ENCODE measurements at regions not wholly inside any gene's neighbourhood (a gene's known extent, or its start where the extent isn't known, plus 50 kb on each side); places are given as distances from the start of the nearest gene placed in this dataset.
"Not testable (repeated sequence)": the region's sequence is repeated elsewhere in the genome, so short reads cannot be mapped to it uniquely, and the experiment has no call there.

GRCh38 chr11:87769661-87770060 lies 405.6 kb downstream of the RAB38 start:
- no peak for DNase-seq (ENCODE audit: low read depth in 2 of 2)

GRCh38 chr11:87767615-87768014 lies 407.6 kb downstream of the RAB38 start:
- DNase-seq (ENCODE audit: low read depth in 2 of 2): no peak

DNA sequence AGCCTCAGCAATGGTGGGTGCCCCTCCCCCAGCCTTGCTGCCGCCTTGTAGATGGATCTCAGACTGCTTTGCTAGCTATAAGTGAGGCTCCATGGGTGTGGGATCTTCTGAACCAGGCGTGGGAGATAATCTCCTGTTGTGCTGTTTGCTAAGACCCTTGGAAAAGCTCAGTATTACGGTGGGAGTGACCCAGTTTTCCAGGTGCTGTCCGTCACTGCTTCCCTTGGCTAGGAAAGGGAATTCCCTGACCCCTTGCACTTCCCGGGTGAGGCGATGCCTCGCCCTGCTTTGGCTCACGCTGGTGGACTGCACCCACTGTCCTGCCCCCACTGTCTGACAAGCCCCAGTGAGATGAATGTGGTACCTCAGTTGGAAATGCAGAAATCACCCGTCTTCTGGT lies 411.2 kb downstream of the RAB38 start:
- not testable (repeated sequence) for DNase-seq (ENCODE audit: low read depth in 2 of 2)

GRCh38 chr11:87754685-87755084 lies 420.6 kb downstream of the RAB38 start:
- no peak for DNase-seq (ENCODE audit: low read depth in 2 of 2)

DNA sequence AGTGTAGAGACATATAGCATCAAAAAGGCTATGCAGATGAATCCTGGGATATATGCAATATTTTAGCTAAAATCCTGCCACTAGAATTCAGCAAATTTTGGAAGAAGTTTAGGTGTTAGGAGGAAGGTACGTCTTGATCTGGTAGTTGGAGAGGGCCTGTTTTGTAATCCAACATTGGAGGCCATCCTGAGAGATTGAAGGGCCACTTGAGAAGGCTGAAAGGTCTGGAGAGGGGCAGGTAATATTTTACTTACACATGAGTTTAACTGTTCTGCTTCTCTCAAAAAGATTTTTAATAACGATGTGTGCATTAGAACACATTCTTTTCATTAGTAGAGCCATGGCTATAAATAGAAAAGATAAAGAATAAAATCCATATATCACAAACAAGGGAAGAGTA lies 422.1 kb downstream of the RAB38 start:
- DNase-seq (ENCODE audit: low read depth in 2 of 2): no peak

- DNase-seq (ENCODE audit: low read depth in 2 of 2): no peak
Observed at GRCh38 chr11:87743007-87743406, 432.2 kb downstream of the RAB38 start.

- no peak for DNase-seq (ENCODE audit: low read depth in 2 of 2)
Observed at GRCh38 chr11:87740968-87741367, 434.3 kb downstream of the RAB38 start.

DNA sequence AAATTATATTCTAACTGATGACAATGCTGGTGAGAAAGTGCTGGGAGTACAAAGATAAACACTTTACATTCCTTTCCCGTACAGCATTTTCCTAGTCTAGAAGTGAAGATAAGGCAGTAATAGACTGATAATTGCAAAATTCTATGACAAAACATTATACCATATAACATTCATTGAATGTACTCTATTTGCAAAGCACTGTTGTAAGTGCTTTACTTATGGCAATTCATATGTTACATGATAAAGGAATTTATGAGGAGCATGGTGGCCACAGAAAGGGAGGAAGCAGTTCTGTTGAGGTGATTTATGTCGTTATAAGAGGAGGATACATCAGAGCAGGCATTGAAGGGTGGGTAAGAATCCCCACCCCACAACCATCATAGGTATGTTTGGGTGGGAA lies 434.8 kb downstream of the RAB38 start:
- no peak for DNase-seq (ENCODE audit: low read depth in 2 of 2)

- DNase-seq (ENCODE audit: low read depth in 2 of 2): no peak
Observed at GRCh38 chr11:87739766-87740165, 435.5 kb downstream of the RAB38 start.

GRCh38 chr11:87739261-87739660 lies 436.0 kb downstream of the RAB38 start:
- DNase-seq (ENCODE audit: low read depth in 2 of 2): no peak

GRCh38 chr11:87736928-87737327 lies 438.3 kb downstream of the RAB38 start:
- no peak for DNase-seq (ENCODE audit: low read depth in 2 of 2)

- DNase-seq (ENCODE audit: low read depth in 2 of 2): no peak
Observed at GRCh38 chr11:87726506-87726905, 448.7 kb downstream of the RAB38 start.

DNA sequence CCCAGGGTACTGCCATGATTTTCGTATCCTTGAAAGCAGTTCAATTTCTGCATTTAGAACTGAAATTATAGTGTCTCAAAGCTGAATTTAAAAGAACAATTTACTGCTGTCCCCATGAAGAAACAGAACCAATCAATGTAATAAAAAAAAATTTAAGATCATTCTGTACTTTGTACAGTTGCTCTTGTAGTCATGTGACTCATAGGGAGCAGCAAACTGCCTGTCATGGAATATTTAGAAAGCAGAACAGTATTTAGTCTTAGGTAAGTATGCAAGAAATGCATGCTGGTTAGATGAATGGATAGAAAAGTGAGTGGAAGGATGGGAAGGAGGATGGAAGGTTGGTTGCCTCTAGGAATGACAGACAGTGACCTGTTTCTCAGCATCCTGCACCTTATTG lies 450.9 kb downstream of the RAB38 start:
- DNase-seq (ENCODE audit: low read depth in 2 of 2): no peak

DNA sequence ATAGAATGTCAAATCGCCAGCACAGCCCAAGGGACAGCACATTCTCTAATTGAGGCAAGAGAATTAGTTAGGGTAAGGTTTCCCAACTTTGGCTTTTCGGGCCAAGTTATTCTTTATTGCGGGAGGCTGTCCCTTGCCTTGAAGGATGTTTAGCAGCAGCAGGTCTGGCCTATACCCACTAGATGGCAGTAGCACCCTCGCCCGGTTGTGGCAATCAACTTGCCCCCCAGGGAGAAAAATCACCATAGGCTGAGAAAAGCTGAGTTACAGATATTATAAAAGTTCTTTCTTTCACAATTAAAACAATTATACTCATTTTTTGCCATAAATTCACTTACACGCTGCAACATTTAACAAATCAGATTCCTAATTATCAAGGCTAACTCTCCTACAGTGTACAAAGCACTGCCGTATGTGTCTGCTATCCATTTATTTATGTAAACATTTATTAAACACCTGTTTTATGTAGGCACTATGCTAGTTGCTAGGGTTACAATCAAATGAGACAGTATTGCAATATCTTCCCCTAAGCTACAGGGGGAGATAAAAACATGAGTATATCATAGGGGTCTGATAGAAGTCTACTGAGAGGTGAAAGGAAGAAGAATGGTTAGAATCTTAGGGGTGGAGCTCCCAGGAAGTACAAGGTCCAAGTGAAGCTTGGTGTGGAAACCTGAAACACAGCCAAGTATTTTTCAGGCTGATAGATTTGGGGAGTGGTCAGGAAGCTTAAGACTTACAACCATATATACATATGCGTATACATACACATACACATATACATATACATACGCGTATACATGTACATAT lies 452.3 kb downstream of the RAB38 start:
- DNase-seq (ENCODE audit: low read depth in 2 of 2): no peak

- no peak for DNase-seq (ENCODE audit: low read depth in 2 of 2)
Observed at GRCh38 chr11:87719326-87720073, 455.7 kb downstream of the RAB38 start.

GRCh38 chr11:87712802-87713202 lies 462.4 kb downstream of the RAB38 start:
- no peak for DNase-seq (ENCODE audit: low read depth in 2 of 2)

DNA sequence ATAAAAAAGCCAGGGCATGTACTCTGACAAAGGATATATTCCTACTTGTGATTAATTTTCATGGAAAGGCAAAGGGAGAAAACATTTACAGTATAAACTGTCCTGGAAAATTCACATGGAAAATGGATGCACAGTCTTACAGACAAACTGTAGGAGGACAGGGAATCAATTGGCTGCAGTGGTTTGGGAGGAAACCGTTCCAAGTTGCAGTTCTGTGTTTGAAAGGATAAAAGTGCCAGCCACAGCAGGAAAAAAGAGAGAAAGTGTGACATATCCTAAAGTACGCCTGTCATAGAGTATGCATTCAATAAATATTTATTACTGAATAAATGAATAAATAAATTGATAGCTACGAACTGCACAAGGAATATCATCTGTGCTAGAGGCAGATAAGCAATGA lies 462.9 kb downstream of the RAB38 start:
- no peak for DNase-seq (ENCODE audit: low read depth in 2 of 2)

DNA sequence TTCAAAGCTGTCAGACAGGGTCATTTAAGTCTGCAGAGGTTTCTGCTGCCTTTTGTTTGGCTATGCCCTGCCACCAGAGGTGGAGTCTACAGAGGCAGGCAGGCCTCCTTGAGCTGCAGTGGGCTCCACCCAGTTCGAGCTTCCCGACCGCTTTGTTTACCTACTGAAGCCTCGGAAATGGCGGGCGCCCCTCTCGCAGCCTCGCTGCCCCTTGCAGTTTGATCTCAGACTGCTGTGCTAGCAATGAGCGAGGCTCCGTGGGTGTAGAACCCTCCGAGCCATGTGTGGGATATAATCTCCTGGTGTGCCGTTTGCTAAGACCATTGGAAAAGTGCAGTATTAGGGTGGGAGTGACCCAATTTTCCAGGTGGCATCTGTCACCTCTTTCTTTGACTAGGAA lies 471.7 kb downstream of the RAB38 start:
- not testable (repeated sequence) for DNase-seq (ENCODE audit: low read depth in 2 of 2)

- DNase-seq (ENCODE audit: low read depth in 2 of 2): no peak
Observed at GRCh38 chr11:87675993-87676392, 499.2 kb downstream of the RAB38 start.

DNA sequence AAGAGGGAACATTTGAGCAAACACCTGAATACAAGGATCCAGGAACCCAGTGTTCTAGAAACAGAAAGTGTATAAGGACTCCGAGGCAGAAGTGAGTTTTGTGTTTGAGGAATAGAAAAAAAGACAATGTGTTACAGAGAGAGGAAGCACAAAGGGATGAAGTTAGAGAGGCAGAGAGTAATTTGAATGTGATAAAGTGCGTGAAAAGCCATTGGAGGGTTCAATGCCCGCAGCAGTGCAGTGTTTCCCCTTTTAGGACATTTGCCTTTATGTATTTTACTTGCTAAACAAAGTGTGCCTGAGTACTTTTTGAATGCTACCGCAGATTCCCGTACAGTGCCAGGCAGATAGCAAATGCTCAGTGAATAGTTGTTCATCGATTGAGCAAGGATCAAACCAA lies 508.5 kb downstream of the RAB38 start:
- no peak for DNase-seq (ENCODE audit: low read depth in 2 of 2)

DNA sequence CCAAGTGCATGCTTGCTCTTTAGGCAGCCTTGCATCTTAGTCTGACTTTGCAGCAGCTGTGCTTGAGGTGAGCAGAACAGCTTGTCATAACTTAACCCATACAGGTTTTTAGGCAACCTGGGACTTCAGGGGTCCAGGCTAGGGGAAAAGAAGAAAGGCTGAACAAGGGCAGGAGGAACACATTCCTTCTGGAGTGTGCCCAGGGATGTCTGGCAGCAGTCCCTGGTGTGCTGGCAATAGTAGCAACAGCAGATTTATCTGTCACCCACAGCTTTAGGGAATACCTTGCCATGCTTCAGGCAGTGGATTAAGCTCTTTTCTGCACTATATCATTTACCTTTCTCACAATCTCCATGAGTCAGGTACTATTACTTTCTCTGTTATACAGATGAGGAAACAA lies 513.0 kb downstream of the RAB38 start:
- DNase-seq (ENCODE audit: low read depth in 2 of 2): no peak

DNA sequence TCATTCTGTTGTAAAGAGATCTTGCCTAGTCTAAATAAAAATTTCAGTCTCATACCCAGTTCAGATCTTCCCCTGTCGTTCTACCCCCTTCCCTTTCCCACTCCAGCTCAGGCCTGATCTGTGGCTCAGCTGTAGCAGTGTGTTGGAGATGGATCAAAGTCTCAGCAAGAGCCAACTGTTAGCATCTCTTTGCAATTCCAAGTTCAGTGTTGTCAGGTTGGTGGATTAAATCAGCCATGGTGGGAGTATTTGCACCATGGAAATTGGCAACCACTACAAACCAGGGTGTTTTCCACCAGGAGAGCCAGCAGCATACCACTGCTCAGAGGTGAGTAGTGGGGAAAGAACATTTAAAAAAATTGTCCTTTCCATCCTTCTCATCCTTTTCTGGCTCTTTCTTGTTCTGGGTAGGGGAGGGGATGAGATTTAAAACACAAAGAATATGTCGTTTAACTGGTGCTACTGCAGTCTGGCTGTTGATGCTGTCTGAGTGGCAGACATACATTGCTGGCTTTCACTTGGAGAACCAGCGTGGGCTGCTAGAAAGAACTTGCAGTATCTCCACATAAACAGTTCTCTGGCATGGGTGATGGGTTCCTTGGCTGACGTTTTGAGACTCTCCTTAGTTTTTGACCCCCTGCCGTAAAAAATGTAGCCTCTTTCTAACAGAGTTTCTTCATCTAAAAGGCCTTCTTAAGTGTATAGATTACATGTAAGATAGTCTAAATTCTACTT lies 514.1 kb downstream of the RAB38 start:
- DNase-seq (ENCODE audit: low read depth in 2 of 2): no peak

DNA sequence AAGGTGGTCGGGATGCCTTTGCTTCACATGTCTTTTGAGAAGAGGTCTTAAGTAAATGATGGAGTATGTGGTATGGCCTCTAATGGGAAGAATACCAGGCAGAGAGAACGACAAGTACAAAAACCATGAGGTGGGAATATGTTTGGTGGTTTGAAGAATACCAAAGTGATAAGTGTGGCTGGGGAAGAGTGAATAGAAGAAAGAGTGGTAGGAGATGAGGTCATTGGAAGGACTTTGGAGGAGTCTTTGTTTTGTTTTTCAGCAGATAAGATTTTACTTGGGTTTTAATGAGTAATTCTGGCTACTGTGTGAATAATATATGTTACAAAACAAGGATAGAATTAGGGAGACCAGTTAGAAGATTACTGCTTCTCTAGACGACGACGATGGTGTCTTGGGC lies 515.4 kb downstream of the RAB38 start:
- no peak for DNase-seq (ENCODE audit: low read depth in 2 of 2)
